GM12878 (cell line): ENCODE measurements at regions not wholly inside any gene's neighbourhood (a gene's known extent, or its start where the extent isn't known, plus 50 kb on each side); places are given as distances from the start of the nearest gene placed in this dataset.

Experiments used
- ASH2L ChIP-seq: fragments of 300-600, 200-600 bp; sonication (generic); IDR thresholded peaks from 2 replicates; pipeline ENCODE4 v1.6.1; 2017; ENCODE audit warnings: low read depth, mild to moderate bottlenecking, borderline replicate concordance
- FOXM1 ChIP-seq: IDR thresholded peaks from 2 replicates; pipeline ENCODE4 v1.6.1; 2012; ENCODE audit warnings: low read depth, mild to moderate bottlenecking, inconsistent platforms, low read length, moderate library complexity
- POLR2AphosphoS5 ChIP-seq: IDR thresholded peaks from 2 replicates; pipeline ENCODE4 v1.6.1; 2011; ENCODE audit warnings: mild to moderate bottlenecking, low read length, inconsistent platforms
- ZSCAN29 ChIP-seq: fragments of 450-650 bp; IDR thresholded peaks from 2 replicates; pipeline ENCODE4 v1.6.1; 2017; ENCODE audit warnings: mild to moderate bottlenecking, moderate library complexity
- TF ChIP-seq, protein P1 (sequence below): fragments of 450-650 bp; formaldehyde crosslinking; IDR thresholded peaks from 2 replicates; pipeline ENCODE4 v1.4.0; 2020; ENCODE audit warnings: mild to moderate bottlenecking, moderate library complexity
- TF ChIP-seq, protein P2 (sequence below), 3 experiments: IDR thresholded peaks in 2 of 3; conservative IDR thresholded peaks in 1 of 3; 2 replicates each; pipeline ENCODE4 v1.5.1; 2011; ENCODE audit warnings: low read depth in 3 of 3, low read length in 3 of 3, mild to moderate bottlenecking in 3 of 3, control low read depth in 2 of 3, moderate library complexity in 2 of 3, inconsistent platforms in 1 of 3, mixed read lengths in 1 of 3; ENCODE audit not compliant: control insufficient read depth in 2 of 3, insufficient read depth in 1 of 3; ENCODE audit errors: extremely low read depth in 1 of 3
- TF ChIP-seq, protein P3 (sequence below): fragments of 450-650 bp; IDR thresholded peaks from 2 replicates; pipeline ENCODE4 v1.6.1; 2017; ENCODE audit warnings: mild to moderate bottlenecking, moderate library complexity
- TF ChIP-seq, protein P4 (sequence below): IDR thresholded peaks from 2 replicates; pipeline ENCODE4 v1.6.1; 2011; ENCODE audit warnings: low read depth, low read length, improper control_type of control experiment, borderline replicate concordance

DNA sequence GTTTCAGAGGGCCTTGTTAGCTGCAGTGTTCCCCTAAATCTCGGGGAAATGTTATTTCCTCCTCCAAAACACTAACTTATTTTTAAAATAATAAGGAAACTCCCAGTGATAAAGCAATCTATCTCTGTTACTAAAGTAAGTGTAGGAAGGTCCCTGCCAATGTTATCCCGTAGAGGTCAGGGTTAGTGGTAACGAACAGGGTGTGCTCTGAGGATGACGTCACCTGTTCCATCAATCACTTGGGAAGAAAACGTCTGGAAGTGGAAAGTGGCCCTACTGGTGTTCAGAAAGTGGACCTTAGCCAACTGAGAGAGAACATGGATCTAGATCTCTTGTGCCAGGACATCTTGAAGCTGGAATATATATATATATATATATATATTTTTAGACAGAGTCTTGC is 249.5 kb downstream of the BCOR start:
- TF ChIP-seq, protein P1, sequence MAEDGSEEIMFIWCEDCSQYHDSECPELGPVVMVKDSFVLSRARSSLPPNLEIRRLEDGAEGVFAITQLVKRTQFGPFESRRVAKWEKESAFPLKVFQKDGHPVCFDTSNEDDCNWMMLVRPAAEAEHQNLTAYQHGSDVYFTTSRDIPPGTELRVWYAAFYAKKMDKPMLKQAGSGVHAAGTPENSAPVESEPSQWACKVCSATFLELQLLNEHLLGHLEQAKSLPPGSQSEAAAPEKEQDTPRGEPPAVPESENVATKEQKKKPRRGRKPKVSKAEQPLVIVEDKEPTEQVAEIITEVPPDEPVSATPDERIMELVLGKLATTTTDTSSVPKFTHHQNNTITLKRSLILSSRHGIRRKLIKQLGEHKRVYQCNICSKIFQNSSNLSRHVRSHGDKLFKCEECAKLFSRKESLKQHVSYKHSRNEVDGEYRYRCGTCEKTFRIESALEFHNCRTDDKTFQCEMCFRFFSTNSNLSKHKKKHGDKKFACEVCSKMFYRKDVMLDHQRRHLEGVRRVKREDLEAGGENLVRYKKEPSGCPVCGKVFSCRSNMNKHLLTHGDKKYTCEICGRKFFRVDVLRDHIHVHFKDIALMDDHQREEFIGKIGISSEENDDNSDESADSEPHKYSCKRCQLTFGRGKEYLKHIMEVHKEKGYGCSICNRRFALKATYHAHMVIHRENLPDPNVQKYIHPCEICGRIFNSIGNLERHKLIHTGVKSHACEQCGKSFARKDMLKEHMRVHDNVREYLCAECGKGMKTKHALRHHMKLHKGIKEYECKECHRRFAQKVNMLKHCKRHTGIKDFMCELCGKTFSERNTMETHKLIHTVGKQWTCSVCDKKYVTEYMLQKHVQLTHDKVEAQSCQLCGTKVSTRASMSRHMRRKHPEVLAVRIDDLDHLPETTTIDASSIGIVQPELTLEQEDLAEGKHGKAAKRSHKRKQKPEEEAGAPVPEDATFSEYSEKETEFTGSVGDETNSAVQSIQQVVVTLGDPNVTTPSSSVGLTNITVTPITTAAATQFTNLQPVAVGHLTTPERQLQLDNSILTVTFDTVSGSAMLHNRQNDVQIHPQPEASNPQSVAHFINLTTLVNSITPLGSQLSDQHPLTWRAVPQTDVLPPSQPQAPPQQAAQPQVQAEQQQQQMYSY (CRISPR knock-in tag), result no peak
- TF ChIP-seq POLR2AphosphoS5 (no peak), ASH2L (no peak), FOXM1 (no peak), ZSCAN29 (no peak)
- TF ChIP-seq, protein P2, sequence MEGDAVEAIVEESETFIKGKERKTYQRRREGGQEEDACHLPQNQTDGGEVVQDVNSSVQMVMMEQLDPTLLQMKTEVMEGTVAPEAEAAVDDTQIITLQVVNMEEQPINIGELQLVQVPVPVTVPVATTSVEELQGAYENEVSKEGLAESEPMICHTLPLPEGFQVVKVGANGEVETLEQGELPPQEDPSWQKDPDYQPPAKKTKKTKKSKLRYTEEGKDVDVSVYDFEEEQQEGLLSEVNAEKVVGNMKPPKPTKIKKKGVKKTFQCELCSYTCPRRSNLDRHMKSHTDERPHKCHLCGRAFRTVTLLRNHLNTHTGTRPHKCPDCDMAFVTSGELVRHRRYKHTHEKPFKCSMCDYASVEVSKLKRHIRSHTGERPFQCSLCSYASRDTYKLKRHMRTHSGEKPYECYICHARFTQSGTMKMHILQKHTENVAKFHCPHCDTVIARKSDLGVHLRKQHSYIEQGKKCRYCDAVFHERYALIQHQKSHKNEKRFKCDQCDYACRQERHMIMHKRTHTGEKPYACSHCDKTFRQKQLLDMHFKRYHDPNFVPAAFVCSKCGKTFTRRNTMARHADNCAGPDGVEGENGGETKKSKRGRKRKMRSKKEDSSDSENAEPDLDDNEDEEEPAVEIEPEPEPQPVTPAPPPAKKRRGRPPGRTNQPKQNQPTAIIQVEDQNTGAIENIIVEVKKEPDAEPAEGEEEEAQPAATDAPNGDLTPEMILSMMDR (IDR thresholded peaks at IDR 0.05 in 2 of 3, conservative IDR thresholded peaks at IDR 0.05 in 1 of 3; ENCODE audit: control insufficient read depth in 2 of 3, extremely low read depth in 1 of 3, insufficient read depth in 1 of 3, low read depth in 3 of 3, low read length in 3 of 3), result no peak
- TF ChIP-seq, protein P3, sequence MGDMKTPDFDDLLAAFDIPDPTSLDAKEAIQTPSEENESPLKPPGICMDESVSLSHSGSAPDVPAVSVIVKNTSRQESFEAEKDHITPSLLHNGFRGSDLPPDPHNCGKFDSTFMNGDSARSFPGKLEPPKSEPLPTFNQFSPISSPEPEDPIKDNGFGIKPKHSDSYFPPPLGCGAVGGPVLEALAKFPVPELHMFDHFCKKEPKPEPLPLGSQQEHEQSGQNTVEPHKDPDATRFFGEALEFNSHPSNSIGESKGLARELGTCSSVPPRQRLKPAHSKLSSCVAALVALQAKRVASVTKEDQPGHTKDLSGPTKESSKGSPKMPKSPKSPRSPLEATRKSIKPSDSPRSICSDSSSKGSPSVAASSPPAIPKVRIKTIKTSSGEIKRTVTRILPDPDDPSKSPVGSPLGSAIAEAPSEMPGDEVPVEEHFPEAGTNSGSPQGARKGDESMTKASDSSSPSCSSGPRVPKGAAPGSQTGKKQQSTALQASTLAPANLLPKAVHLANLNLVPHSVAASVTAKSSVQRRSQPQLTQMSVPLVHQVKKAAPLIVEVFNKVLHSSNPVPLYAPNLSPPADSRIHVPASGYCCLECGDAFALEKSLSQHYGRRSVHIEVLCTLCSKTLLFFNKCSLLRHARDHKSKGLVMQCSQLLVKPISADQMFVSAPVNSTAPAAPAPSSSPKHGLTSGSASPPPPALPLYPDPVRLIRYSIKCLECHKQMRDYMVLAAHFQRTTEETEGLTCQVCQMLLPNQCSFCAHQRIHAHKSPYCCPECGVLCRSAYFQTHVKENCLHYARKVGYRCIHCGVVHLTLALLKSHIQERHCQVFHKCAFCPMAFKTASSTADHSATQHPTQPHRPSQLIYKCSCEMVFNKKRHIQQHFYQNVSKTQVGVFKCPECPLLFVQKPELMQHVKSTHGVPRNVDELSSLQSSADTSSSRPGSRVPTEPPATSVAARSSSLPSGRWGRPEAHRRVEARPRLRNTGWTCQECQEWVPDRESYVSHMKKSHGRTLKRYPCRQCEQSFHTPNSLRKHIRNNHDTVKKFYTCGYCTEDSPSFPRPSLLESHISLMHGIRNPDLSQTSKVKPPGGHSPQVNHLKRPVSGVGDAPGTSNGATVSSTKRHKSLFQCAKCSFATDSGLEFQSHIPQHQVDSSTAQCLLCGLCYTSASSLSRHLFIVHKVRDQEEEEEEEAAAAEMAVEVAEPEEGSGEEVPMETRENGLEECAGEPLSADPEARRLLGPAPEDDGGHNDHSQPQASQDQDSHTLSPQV, result no peak
- TF ChIP-seq, protein P4, sequence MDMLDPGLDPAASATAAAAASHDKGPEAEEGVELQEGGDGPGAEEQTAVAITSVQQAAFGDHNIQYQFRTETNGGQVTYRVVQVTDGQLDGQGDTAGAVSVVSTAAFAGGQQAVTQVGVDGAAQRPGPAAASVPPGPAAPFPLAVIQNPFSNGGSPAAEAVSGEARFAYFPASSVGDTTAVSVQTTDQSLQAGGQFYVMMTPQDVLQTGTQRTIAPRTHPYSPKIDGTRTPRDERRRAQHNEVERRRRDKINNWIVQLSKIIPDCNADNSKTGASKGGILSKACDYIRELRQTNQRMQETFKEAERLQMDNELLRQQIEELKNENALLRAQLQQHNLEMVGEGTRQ, result no peak
